H1 (cell line): ENCODE measurements at regions not wholly inside any gene's neighbourhood (a gene's known extent, or its start where the extent isn't known, plus 50 kb on each side); places are given as distances from the start of the nearest gene placed in this dataset.

ENCODE experiments used
- CTCF ChIA-PET: fragments of 300-600 bp; sonication (Branson Sonifier 250); formaldehyde crosslinking; loops from one replicate; lab custom pipeline; 2021; ENCODE audit not compliant: partially characterized antibody; lab: Charles Lee
- POLR2A ChIA-PET: fragments of 300-600 bp; sonication (Branson Sonifier 250); formaldehyde crosslinking; loops from one replicate; lab custom pipeline; 2021; ENCODE audit warnings: inconsistent platforms; ENCODE audit not compliant: partially characterized antibody; lab: Charles Lee
- DNase-seq, 2 experiments: peaks; one replicate each; pipeline versions ENCODE4 v3.0.0 to v3.0.0-alpha.2; 2010 to 2022; ENCODE audit warnings: low spot score in 2 of 2, low read depth in 1 of 2, mixed read lengths in 1 of 2
- FAIRE-seq: peaks from 2 replicates; lab custom pipeline; 2011; peaks lifted over from hg19 to GRCh38; lab: Jason Lieb, UNC
- H2AFZ ChIP-seq: 2 replicates; pipeline ENCODE4 v1.8.1; 2012; ENCODE audit warnings: low read length, inconsistent platforms
- H2AK5ac ChIP-seq: 2 replicates; pipeline ENCODE4 v1.6.1; 2013; ENCODE audit warnings: low read depth, low read length
- H2BK120ac ChIP-seq: replicated peaks from 2 replicates; pipeline ENCODE3; 2013; ENCODE audit warnings: low read depth, low read length, inconsistent platforms
- H2BK12ac ChIP-seq: 2 replicates; pipeline ENCODE4 v1.6.1; 2013; ENCODE audit warnings: low read depth, low read length
- H2BK15ac ChIP-seq: 2 replicates; pipeline ENCODE4 v1.6.1; 2013; ENCODE audit warnings: low read length
- H2BK20ac ChIP-seq: 2 replicates; pipeline ENCODE4 v1.6.1; 2013; ENCODE audit warnings: low read length
- H2BK5ac ChIP-seq: 2 replicates; pipeline ENCODE4 v1.6.1; 2013; ENCODE audit warnings: low read depth, low read length
- H3K14ac ChIP-seq: 2 replicates; pipeline ENCODE4 v1.6.1; 2013; ENCODE audit warnings: inconsistent platforms; ENCODE audit not compliant: insufficient read length
- H3K18ac ChIP-seq: 2 replicates; pipeline ENCODE4 v1.6.1; 2013; ENCODE audit warnings: low read length; ENCODE audit errors: extremely low read depth
- H3K23ac ChIP-seq: 2 replicates; pipeline ENCODE4 v1.6.1; 2013; ENCODE audit warnings: inconsistent platforms; ENCODE audit not compliant: insufficient read length
- H3K23me2 ChIP-seq: 2 replicates; pipeline ENCODE4 v1.6.1; 2013; ENCODE audit warnings: low read depth, low read length
- H3K27ac ChIP-seq: 2 replicates; pipeline ENCODE4 v1.6.1; 2011; ENCODE audit warnings: low read depth, low read length, inconsistent platforms
- H3K27me3 ChIP-seq, 4 experiments: replicated peaks in 1 of 4; 1 replicate in 1 of 4; 2 replicates in 3 of 4; pipeline versions ENCODE4 v1.6.1 to v1.8.1; 2011 to 2013; ENCODE audit warnings: low read length in 3 of 4, mild to moderate bottlenecking in 3 of 4, inconsistent platforms in 2 of 4, mixed read lengths in 2 of 4, moderate library complexity in 1 of 4; ENCODE audit not compliant: control insufficient read depth in 3 of 4, insufficient read depth in 3 of 4; ENCODE audit errors: extremely low read depth in 1 of 4
- H3K36me3 ChIP-seq, 4 experiments: 2 replicates each; pipeline versions ENCODE4 v1.6.1 to v1.8.1; 2011 to 2013; ENCODE audit warnings: mild to moderate bottlenecking in 4 of 4, low read length in 3 of 4, moderate library complexity in 2 of 4, control low read depth in 1 of 4, inconsistent platforms in 1 of 4; ENCODE audit not compliant: insufficient read depth in 4 of 4, control insufficient read depth in 2 of 4
- H3K4ac ChIP-seq: replicated peaks from 2 replicates; pipeline ENCODE3; 2013; ENCODE audit warnings: low read length, low read depth, mixed read lengths, inconsistent platforms; ENCODE audit not compliant: insufficient read length
- H3K4me1 ChIP-seq, 4 experiments: replicated peaks in 1 of 4; 1 replicate in 1 of 4; 2 replicates in 3 of 4; pipeline versions ENCODE4 v1.6.1 to v1.8.1; 2011 to 2013; ENCODE audit warnings: low read length in 3 of 4, inconsistent platforms in 2 of 4, mixed read lengths in 1 of 4; ENCODE audit not compliant: insufficient read depth in 4 of 4, control insufficient read depth in 3 of 4
- H3K4me2 ChIP-seq, 2 experiments: 2 replicates each; pipeline versions ENCODE4 v1.6.1 to v1.8.1; 2011 to 2013; ENCODE audit warnings: low read depth in 2 of 2, low read length in 2 of 2, control low read depth in 1 of 2, inconsistent platforms in 1 of 2, mild to moderate bottlenecking in 1 of 2; ENCODE audit not compliant: insufficient read depth in 1 of 2
- H3K4me3 ChIP-seq, 4 experiments: fragments of 200-600, 300-600 bp in 1 of 4; sonication (generic), shearing (Covaris generic), sonication (Bioruptor Twin) in 1 of 4; 2 replicates each; pipeline versions ENCODE4 v1.5.1 to v1.8.1; 2011 to 2016; ENCODE audit warnings: low read length in 4 of 4, low read depth in 3 of 4, control low read depth in 2 of 4, inconsistent platforms in 2 of 4, mild to moderate bottlenecking in 2 of 4, mixed read lengths in 1 of 4, moderate library complexity in 1 of 4; ENCODE audit not compliant: insufficient read depth in 2 of 4; ENCODE audit errors: extremely low read depth in 1 of 4
- H3K56ac ChIP-seq: replicated peaks from 2 replicates; pipeline ENCODE3; 2013; ENCODE audit warnings: low read depth, mild to moderate bottlenecking, mixed read lengths, low read length, inconsistent platforms; ENCODE audit not compliant: insufficient read length
- H3K79me1 ChIP-seq: 2 replicates; pipeline ENCODE4 v1.6.1; 2013; ENCODE audit warnings: low read depth, low read length, control low read depth
- H3K79me2 ChIP-seq, 2 experiments: 2 replicates each; pipeline versions ENCODE4 v1.6.1 to v1.8.1; 2012 to 2013; ENCODE audit warnings: low read length in 2 of 2, mild to moderate bottlenecking in 2 of 2, inconsistent platforms in 1 of 2; ENCODE audit not compliant: insufficient read depth in 2 of 2, control insufficient read depth in 1 of 2
- H3K9ac ChIP-seq, 4 experiments: replicated peaks in 1 of 4; 1 replicate in 1 of 4; 2 replicates in 3 of 4; pipeline versions ENCODE4 v1.6.1 to v1.8.1; 2011 to 2013; ENCODE audit warnings: low read depth in 3 of 4, low read length in 3 of 4, control low read depth in 2 of 4, mild to moderate bottlenecking in 2 of 4, moderate library complexity in 2 of 4, inconsistent platforms in 1 of 4; ENCODE audit errors: extremely low read depth in 1 of 4
- H3K9me3 ChIP-seq, 2 experiments: 2 replicates each; pipeline versions ENCODE4 v1.6.1 to v1.8.1; 2012 to 2013; ENCODE audit warnings: mild to moderate bottlenecking in 2 of 2, moderate library complexity in 2 of 2, control low read depth in 1 of 2, inconsistent platforms in 1 of 2, low read depth in 1 of 2, low read length in 1 of 2, mixed read lengths in 1 of 2; ENCODE audit not compliant: insufficient read depth in 2 of 2
- H4K20me1 ChIP-seq, 2 experiments: replicated peaks in 1 of 2; 2 replicates each; pipeline versions ENCODE3 to v1.8.1; 2011 to 2013; ENCODE audit warnings: inconsistent platforms in 2 of 2, low read length in 2 of 2, mild to moderate bottlenecking in 1 of 2; ENCODE audit not compliant: insufficient read depth in 2 of 2, control insufficient read depth in 1 of 2
- H4K5ac ChIP-seq: 2 replicates; pipeline ENCODE4 v1.6.1; 2013; ENCODE audit warnings: low read length, low read depth, mixed read lengths, inconsistent platforms; ENCODE audit not compliant: insufficient read length
- H4K8ac ChIP-seq: 2 replicates; pipeline ENCODE4 v1.8.0; 2013; ENCODE audit warnings: mild to moderate bottlenecking, moderate library complexity, low read length, inconsistent platforms; ENCODE audit not compliant: insufficient read depth; ENCODE audit errors: extremely low read depth
- H4K91ac ChIP-seq: replicated peaks from 2 replicates; pipeline ENCODE3; 2013; ENCODE audit warnings: low read length, mixed read lengths, inconsistent platforms; ENCODE audit not compliant: insufficient read length
- BACH1 ChIP-seq: IDR thresholded peaks from 2 replicates; pipeline ENCODE4 v1.6.1; 2012; ENCODE audit warnings: low read length, improper control_type of control experiment
- CEBPB ChIP-seq: IDR thresholded peaks from 2 replicates; pipeline ENCODE4 v1.6.1; 2012; ENCODE audit warnings: low read depth, low read length
- EP300 ChIP-seq, 2 experiments: IDR thresholded peaks; 1 replicate in 1 of 2; 2 replicates in 1 of 2; pipeline ENCODE4 v1.6.1; 2011 to 2012; ENCODE audit warnings: low read depth in 2 of 2, low read length in 2 of 2, mild to moderate bottlenecking in 2 of 2, borderline replicate concordance in 1 of 2, inconsistent platforms in 1 of 2, moderate library complexity in 1 of 2
- KDM1A ChIP-seq: fragments of 200-600, 300-600 bp; sonication (generic); IDR thresholded peaks from 2 replicates; pipeline ENCODE4 v1.7.1; 2016; ENCODE audit warnings: mild to moderate bottlenecking, low read length, borderline replicate concordance
- MAFK ChIP-seq: IDR thresholded peaks from 2 replicates; pipeline ENCODE4 v1.6.1; 2012; ENCODE audit warnings: low read depth, mild to moderate bottlenecking, improper control_type of control experiment, low read length
- POU5F1 ChIP-seq: IDR thresholded peaks from 2 replicates; pipeline ENCODE4 v1.6.1; 2011; ENCODE audit warnings: low read depth, mild to moderate bottlenecking, low read length, moderate library complexity
- RAD21 ChIP-seq, 2 experiments: IDR thresholded peaks in 1 of 2; conservative IDR thresholded peaks in 1 of 2; 2 replicates each; pipeline ENCODE4 v1.6.1; 2011; ENCODE audit warnings: low read depth in 2 of 2, low read length in 2 of 2, improper control_type of control experiment in 1 of 2, inconsistent platforms in 1 of 2, mild to moderate bottlenecking in 1 of 2, moderate library complexity in 1 of 2
- RFX5 ChIP-seq: IDR thresholded peaks from 2 replicates; pipeline ENCODE4 v1.6.1; 2011; ENCODE audit warnings: low read depth, low read length, improper control_type of control experiment, borderline replicate concordance
- RNF2 ChIP-seq: fragments of 200-900, 300-1000 bp; sonication (generic); IDR thresholded peaks from 2 replicates; pipeline ENCODE4 v1.7.1; 2016; ENCODE audit warnings: borderline replicate concordance, low read depth, mild to moderate bottlenecking, antibody characterized with exemption, low read length; ENCODE audit not compliant: poor library complexity, severe bottlenecking; ENCODE audit errors: missing control alignments
- SAP30 ChIP-seq: fragments of 300-600 bp; sonication (generic); IDR thresholded peaks from 2 replicates; pipeline ENCODE4 v1.7.1; 2012; ENCODE audit warnings: low read length, moderate library complexity, mild to moderate bottlenecking, inconsistent platforms; ENCODE audit not compliant: insufficient read depth, insufficient replicate concordance
- SIX5 ChIP-seq: IDR thresholded peaks from 2 replicates; pipeline ENCODE4 v1.6.1; 2011; ENCODE audit warnings: mild to moderate bottlenecking, low read depth, low read length
- TAF7 ChIP-seq: optimal IDR thresholded peaks from 2 replicates; pipeline ENCODE3; 2011; ENCODE audit warnings: low read depth, mild to moderate bottlenecking, inconsistent platforms, low read length, moderate library complexity, borderline replicate concordance
- TBP ChIP-seq: IDR thresholded peaks from 2 replicates; pipeline ENCODE4 v1.6.1; 2011; ENCODE audit warnings: low read depth, low read length, improper control_type of control experiment
- TCF12 ChIP-seq: IDR thresholded peaks from 2 replicates; pipeline ENCODE4 v1.6.1; 2011; ENCODE audit warnings: low read depth, mild to moderate bottlenecking, low read length
- TEAD4 ChIP-seq: IDR thresholded peaks from 2 replicates; pipeline ENCODE4 v1.6.1; 2012; ENCODE audit warnings: low read depth, low read length, inconsistent platforms, mixed read lengths
- WGBS, 2 experiments: shearing (Covaris generic) in 1 of 2; methylation state at CpG; one replicate each; pipeline versions ENCODE4 v1.1.6 to v1.1.7; 2013 to 2015; ENCODE audit warnings: low lambda C conversion rate in 2 of 2, mixed read lengths in 2 of 2, inconsistent platforms in 1 of 2, low coverage in 1 of 2, missing lambda C conversion rate in 1 of 2; ENCODE audit not compliant: insufficient replicate concordance in 2 of 2, insufficient coverage in 1 of 2, insufficient read length in 1 of 2; ENCODE audit errors: extremely low coverage in 1 of 2, missing lambda C conversion rate in 1 of 2; 5-methylcytosine and 5-hydroxymethylcytosine counted together

GRCh38 chr2:225274751-225275150 lies 124.8 kb upstream of the NYAP2 start:
- no peak overlapping the region for H2BK120ac ChIP-seq
- H4K20me1 ChIP-seq: no peaks in the 10 kb centered on the region
- no peak overlapping the region for H3K9ac ChIP-seq
- no peaks in the 10 kb centered on the region for H3K4me1 ChIP-seq
- H3K27me3 ChIP-seq: no peaks in the 10 kb centered on the region
- no peak overlapping the region for H3K23ac ChIP-seq
- 94% methylated on average over 1 of the region's 1 CpG; no CpG with 5 or more reads in 1 of the 2 experiments for WGBS, 2 experiments
- H3K27ac ChIP-seq: no peak overlapping the region
- no peak overlapping the region for H3K14ac ChIP-seq
- H2BK15ac ChIP-seq: no peak overlapping the region
- ChIA-PET POLR2A (no interaction called here), CTCF (no interaction called here)
- DNase-seq: no peak
- H3K79me2 ChIP-seq: no peaks in the 10 kb centered on the region
- no peak for FAIRE-seq
- no peak overlapping the region for H2AK5ac ChIP-seq
- H3K79me1 ChIP-seq: no peaks in the 10 kb centered on the region
- no peak overlapping the region for H2BK5ac ChIP-seq
- no peak overlapping the region for H3K4me3 ChIP-seq
- H3K9me3 ChIP-seq: no peaks in the 10 kb centered on the region
- H4K91ac ChIP-seq: no peak overlapping the region
- no peaks in the 10 kb centered on the region for H3K36me3 ChIP-seq
- H2BK12ac ChIP-seq: no peak overlapping the region
- no peak overlapping the region for H3K18ac ChIP-seq
- no peaks in the 10 kb centered on the region for H3K23me2 ChIP-seq
- no peak overlapping the region for H4K8ac ChIP-seq
- no peak overlapping the region for H3K56ac ChIP-seq
- H2BK20ac ChIP-seq: no peak overlapping the region
- no peak overlapping the region for H3K4me2 ChIP-seq
- no peak overlapping the region for H2AFZ ChIP-seq
- H3K4ac ChIP-seq: no peak overlapping the region
- H4K5ac ChIP-seq: no peak overlapping the region
- no peak for TF ChIP-seq RAD21 (IDR thresholded peaks at IDR 0.05 in 1 of 2, conservative IDR thresholded peaks at IDR 0.05 in 1 of 2; ENCODE audit: low read depth in 2 of 2, low read length in 2 of 2)
- no peak for TF ChIP-seq RFX5
- TF ChIP-seq TCF12: no peak
- TF ChIP-seq TAF7: no peak
- no peak for TF ChIP-seq TEAD4
- TF ChIP-seq POU5F1: no peak
- TF ChIP-seq KDM1A: no peak
- no peak for TF ChIP-seq SIX5
- no peak for TF ChIP-seq SAP30
- TF ChIP-seq RNF2: no peak
- no peak for TF ChIP-seq CEBPB
- TF ChIP-seq BACH1: no peak
- TF ChIP-seq EP300 (IDR thresholded peaks at IDR 0.05; ENCODE audit: borderline replicate concordance in 1 of 2, low read depth in 2 of 2, low read length in 2 of 2): no peak
- TF ChIP-seq MAFK: no peak
- no peak for TF ChIP-seq TBP
